ENCODE measurements at regions not wholly inside any gene's neighbourhood (a gene's known extent, or its start where the extent isn't known, plus 50 kb on each side); places are given as distances from the start of the nearest gene placed in this dataset.
A peak's percentile ranks its signal among the peaks of the same experiment; 100 is the strongest.

GRCh38 chr17:72579990-72580320 is 459.1 kb downstream of the SOX9 start:
- Histone ChIP-seq H3K36me3 (ENCODE audit: insufficient read depth, low read length) (no peaks in the 10 kb centered on the region), H3K4me3 (ENCODE audit: low read length in 2 of 2) (no peak overlapping the region), H3K27me3 (ENCODE audit: insufficient read depth, low read length) (no peaks in the 10 kb centered on the region), H3K4me1 (ENCODE audit: insufficient read depth, low read length) (no peaks in the 10 kb centered on the region), H3K9me3 (ENCODE audit: control insufficient read depth in 1 of 2, low read length in 2 of 2) (no peaks in the 10 kb centered on the region), H3K27ac (ENCODE audit: low read depth, low read length) (no peak overlapping the region)
- no peak for DNase-seq
- Mint-ChIP-seq H3K4me3 (no peak overlapping the region), H3K27ac (no peak overlapping the region), H3K9me3 (no peaks in the 10 kb centered on the region), H3K4me1 (peaks cover 0 to 3% (median 0%) of the 10 kb centered on the region in 4 donors), H3K27me3 (peaks cover 0 to 7% of the 10 kb centered on the region in 2 donors), H3K36me3 (no peaks in the 10 kb centered on the region)
- intact Hi-C loops (cut with micrococcal nuclease): no loop called here
- ChIA-PET POLR2A (ENCODE audit: partially characterized antibody) (no interaction called here), CTCF (ENCODE audit: partially characterized antibody) (interaction anchor here (0.8 to 2.0 kb wide), 3 partner anchors 20 to 147 kb away, joined by 4 to 7 read pairs (median 5); no protein-coding TSS in a partner anchor)

GRCh38 chr17:72580321-72581127 is 459.7 kb downstream of the SOX9 start:
- H3K27ac Mint-ChIP-seq: peak overlapping the region in 1 of 7 donors; percentile 60
- Histone ChIP-seq H3K9me3 (ENCODE audit: control insufficient read depth in 1 of 2, low read length in 2 of 2) (no peaks in the 10 kb centered on the region), H3K27ac (ENCODE audit: low read depth, low read length) (no peak overlapping the region), H3K4me3 (ENCODE audit: low read length in 2 of 2) (no peak overlapping the region), H3K27me3 (ENCODE audit: insufficient read depth, low read length) (no peaks in the 10 kb centered on the region), H3K36me3 (ENCODE audit: insufficient read depth, low read length) (no peaks in the 10 kb centered on the region), H3K4me1 (ENCODE audit: insufficient read depth, low read length) (no peaks in the 10 kb centered on the region)
- intact Hi-C loops (cut with micrococcal nuclease): no loop called here
- no peak for DNase-seq
- no peaks in the 10 kb centered on the region for H3K9me3 Mint-ChIP-seq
- ChIA-PET POLR2A (ENCODE audit: partially characterized antibody) (no interaction called here), CTCF (ENCODE audit: partially characterized antibody) (interaction anchor here (0.8 to 2.0 kb wide), 3 partner anchors 21 to 146 kb away, joined by 4 to 7 read pairs (median 5); no protein-coding TSS in a partner anchor)
- no peak overlapping the region for H3K4me3 Mint-ChIP-seq
- H3K36me3 Mint-ChIP-seq: no peaks in the 10 kb centered on the region
- H3K27me3 Mint-ChIP-seq: peaks cover 0 to 7% of the 10 kb centered on the region in 2 donors
- H3K4me1 Mint-ChIP-seq: peaks cover 0 to 4% (median 0%) of the 10 kb centered on the region in 4 donors

- no peaks in the 10 kb centered on the region for H3K27me3 ChIP-seq (ENCODE audit: insufficient read depth, low read length)
- Mint-ChIP-seq H3K9me3 (no peaks in the 10 kb centered on the region), H3K36me3 (no peaks in the 10 kb centered on the region), H3K27me3 (peaks cover 11 to 24% of the 10 kb centered on the region in 2 donors), H3K27ac (peak overlapping the region in 4 of 7 donors; percentile 62 to 91 (median 84)), H3K4me3 (peak overlapping the region in 7 of 8 donors; percentile 6 to 81 (median 50)), H3K4me1 (peaks cover 24 to 58% (median 41%) of the 10 kb centered on the region in 4 donors)
- no peaks in the 10 kb centered on the region for H3K9me3 ChIP-seq (ENCODE audit: control insufficient read depth in 1 of 2, low read length in 2 of 2)
- H3K27ac ChIP-seq (ENCODE audit: low read depth, low read length): no peak overlapping the region
- peaks cover 26% of the 10 kb centered on the region for H3K4me1 ChIP-seq (ENCODE audit: insufficient read depth, low read length)
- DNase-seq: no peak
- ChIA-PET POLR2A (ENCODE audit: partially characterized antibody) (no interaction called here), CTCF (ENCODE audit: partially characterized antibody) (interaction anchor here (0.8 to 1.1 kb wide), 2 partner anchors 139 to 140 kb away, joined by 3 to 5 read pairs; no protein-coding TSS in a partner anchor)
- intact Hi-C loops (cut with micrococcal nuclease): no loop called here
- no peak overlapping the region for H3K4me3 ChIP-seq (ENCODE audit: low read length in 2 of 2)
- no peaks in the 10 kb centered on the region for H3K36me3 ChIP-seq (ENCODE audit: insufficient read depth, low read length)
Observed at GRCh38 chr17:72587156-72587555, 466.3 kb downstream of the SOX9 start.

- Histone ChIP-seq H3K27ac (ENCODE audit: low read depth, low read length) (no peak overlapping the region), H3K36me3 (ENCODE audit: insufficient read depth, low read length) (no peaks in the 10 kb centered on the region), H3K9me3 (ENCODE audit: control insufficient read depth in 1 of 2, low read length in 2 of 2) (no peaks in the 10 kb centered on the region), H3K4me1 (ENCODE audit: insufficient read depth, low read length) (peaks cover 29% of the 10 kb centered on the region), H3K4me3 (ENCODE audit: low read length in 2 of 2) (no peak overlapping the region), H3K27me3 (ENCODE audit: insufficient read depth, low read length) (peaks cover under 1% of the 10 kb centered on the region)
- H3K27ac Mint-ChIP-seq: peak overlapping the region; percentile 54 to 91 (median 79)
- DNase-seq: peak in 2 of 5 donors; percentile 15 to 38
- CTCF ChIA-PET (ENCODE audit: partially characterized antibody): interaction anchor here (0.9 to 1.6 kb wide), 4 partner anchors 11 to 139 kb away, joined by 3 to 9 read pairs (median 4); no protein-coding TSS in a partner anchor
- peaks cover 24 to 62% (median 41%) of the 10 kb centered on the region in 4 donors for H3K4me1 Mint-ChIP-seq
- H3K4me3 Mint-ChIP-seq: peak overlapping the region; percentile 25 to 83 (median 69)
- POLR2A ChIA-PET (ENCODE audit: partially characterized antibody): interaction anchor here (0.7 to 1.1 kb wide), 2 partner anchors 30 to 140 kb away, joined by 4 to 6 read pairs; no protein-coding TSS in a partner anchor
- intact Hi-C loops (cut with micrococcal nuclease): no loop called here
- no peaks in the 10 kb centered on the region for H3K9me3 Mint-ChIP-seq
- H3K36me3 Mint-ChIP-seq: no peaks in the 10 kb centered on the region
- H3K27me3 Mint-ChIP-seq: peaks cover 11 to 22% of the 10 kb centered on the region in 2 donors
Observed at GRCh38 chr17:72587773-72588511, 467.1 kb downstream of the SOX9 start.

- peaks cover 24 to 66% (median 42%) of the 10 kb centered on the region in 4 donors for H3K4me1 Mint-ChIP-seq
- Histone ChIP-seq H3K27ac (ENCODE audit: low read depth, low read length) (no peak overlapping the region), H3K4me3 (ENCODE audit: low read length in 2 of 2) (no peak overlapping the region), H3K36me3 (ENCODE audit: insufficient read depth, low read length) (no peaks in the 10 kb centered on the region), H3K4me1 (ENCODE audit: insufficient read depth, low read length) (peaks cover 29% of the 10 kb centered on the region), H3K27me3 (ENCODE audit: insufficient read depth, low read length) (peaks cover 4% of the 10 kb centered on the region), H3K9me3 (ENCODE audit: control insufficient read depth in 1 of 2, low read length in 2 of 2) (no peaks in the 10 kb centered on the region)
- peaks cover 11 to 25% of the 10 kb centered on the region in 2 donors for H3K27me3 Mint-ChIP-seq
- peak overlapping the region; percentile 5 to 93 (median 74) for H3K27ac Mint-ChIP-seq
- CTCF ChIA-PET (ENCODE audit: partially characterized antibody): interaction anchor here (0.9 to 1.6 kb wide), 3 partner anchors 10 to 139 kb away, joined by 4 to 9 read pairs (median 5); no protein-coding TSS in a partner anchor
- H3K4me3 Mint-ChIP-seq: peak overlapping the region in 7 of 8 donors; percentile 25 to 83 (median 71)
- H3K9me3 Mint-ChIP-seq: no peaks in the 10 kb centered on the region
- intact Hi-C loops (cut with micrococcal nuclease): no loop called here
- POLR2A ChIA-PET (ENCODE audit: partially characterized antibody): interaction anchor here (0.7 to 1.1 kb wide), 2 partner anchors 29 to 139 kb away, joined by 4 to 6 read pairs; no protein-coding TSS in a partner anchor
- DNase-seq: no peak
- no peaks in the 10 kb centered on the region for H3K36me3 Mint-ChIP-seq
Observed at GRCh38 chr17:72588561-72588960, 467.7 kb downstream of the SOX9 start.

- H3K36me3 Mint-ChIP-seq: no peaks in the 10 kb centered on the region
- peak in 2 of 5 donors; percentile 33 to 62 for DNase-seq
- peaks cover 4% of the 10 kb centered on the region for H3K27me3 ChIP-seq (ENCODE audit: insufficient read depth, low read length)
- H3K4me1 ChIP-seq (ENCODE audit: insufficient read depth, low read length): peaks cover 29% of the 10 kb centered on the region
- H3K27me3 Mint-ChIP-seq: peaks cover 11 to 25% of the 10 kb centered on the region in 2 donors
- H3K4me3 Mint-ChIP-seq: peak overlapping the region in 7 of 8 donors; percentile 25 to 83 (median 53)
- ChIA-PET CTCF (ENCODE audit: partially characterized antibody) (interaction anchor here (0.9 to 1.6 kb wide), 3 partner anchors 10 to 138 kb away, joined by 4 to 9 read pairs (median 5); no protein-coding TSS in a partner anchor), POLR2A (ENCODE audit: partially characterized antibody) (interaction anchor here (1.1 kb wide), 1 partner anchor 29 kb away, joined by 6 read pairs; no protein-coding TSS in a partner anchor)
- H3K27ac Mint-ChIP-seq: peak overlapping the region in 6 of 7 donors; percentile 5 to 93 (median 72)
- H3K9me3 Mint-ChIP-seq: no peaks in the 10 kb centered on the region
- H3K27ac ChIP-seq (ENCODE audit: low read depth, low read length): no peak overlapping the region
- H3K9me3 ChIP-seq (ENCODE audit: control insufficient read depth in 1 of 2, low read length in 2 of 2): no peaks in the 10 kb centered on the region
- no peaks in the 10 kb centered on the region for H3K36me3 ChIP-seq (ENCODE audit: insufficient read depth, low read length)
- H3K4me3 ChIP-seq (ENCODE audit: low read length in 2 of 2): no peak overlapping the region
- H3K4me1 Mint-ChIP-seq: peaks cover 24 to 66% (median 42%) of the 10 kb centered on the region in 4 donors
- intact Hi-C loops (cut with micrococcal nuclease): no loop called here
Observed at GRCh38 chr17:72588961-72589360, 468.1 kb downstream of the SOX9 start.

Measured in CD4-positive, alpha-beta memory T cell (primary cell).